Hippocampal formation (tissue), 2 donors: ENCODE measurements at regions not wholly inside any gene's neighbourhood (a gene's known extent, or its start where the extent isn't known, plus 50 kb on each side); places are given as distances from the start of the nearest gene placed in this dataset.

ENCODE experiments used
- DNase-seq, 2 donors: peaks; one replicate each; lab custom pipeline; 2025; lab: John Stamatoyannopoulos, UW

DNA sequence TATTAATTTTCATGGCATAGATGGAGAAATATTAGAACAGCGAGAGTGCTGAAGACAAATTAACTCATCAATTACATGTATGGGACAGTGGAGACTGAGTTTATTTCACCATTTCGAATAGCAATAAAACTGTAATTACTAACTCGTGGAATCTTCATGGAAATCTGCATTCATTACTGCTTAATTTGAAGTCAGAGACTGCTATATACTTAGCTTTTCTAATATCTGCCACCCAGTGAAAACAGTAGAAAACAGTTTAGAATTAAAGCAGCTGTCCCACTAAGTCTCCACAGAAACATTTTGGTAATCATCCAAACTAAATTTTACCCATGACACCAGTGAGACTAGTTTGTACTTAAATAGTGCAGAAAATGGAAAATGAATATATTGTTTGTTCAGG, 56.8 kb downstream of the IZUMO3 start:
- DNase-seq = no peak

DNA sequence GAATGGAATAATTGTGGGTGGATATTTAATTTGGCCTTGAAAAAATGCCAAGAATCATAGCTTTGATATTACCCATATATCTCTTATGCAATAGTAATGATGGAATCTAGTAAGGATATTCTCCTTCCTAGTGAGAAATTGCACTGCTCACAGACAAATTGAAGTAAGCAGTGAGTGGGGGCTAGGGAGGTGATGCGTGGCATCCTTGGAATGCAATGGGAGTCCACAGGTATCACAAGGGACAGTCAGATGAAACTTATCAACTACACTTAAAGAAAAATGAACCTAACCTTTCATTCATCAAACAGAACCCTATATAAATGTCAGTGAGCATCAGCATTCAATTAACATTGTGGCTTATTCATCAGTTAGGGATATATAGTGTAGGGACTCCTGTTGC, 57.8 kb downstream of the IZUMO3 start:
- no peak for DNase-seq

DNA sequence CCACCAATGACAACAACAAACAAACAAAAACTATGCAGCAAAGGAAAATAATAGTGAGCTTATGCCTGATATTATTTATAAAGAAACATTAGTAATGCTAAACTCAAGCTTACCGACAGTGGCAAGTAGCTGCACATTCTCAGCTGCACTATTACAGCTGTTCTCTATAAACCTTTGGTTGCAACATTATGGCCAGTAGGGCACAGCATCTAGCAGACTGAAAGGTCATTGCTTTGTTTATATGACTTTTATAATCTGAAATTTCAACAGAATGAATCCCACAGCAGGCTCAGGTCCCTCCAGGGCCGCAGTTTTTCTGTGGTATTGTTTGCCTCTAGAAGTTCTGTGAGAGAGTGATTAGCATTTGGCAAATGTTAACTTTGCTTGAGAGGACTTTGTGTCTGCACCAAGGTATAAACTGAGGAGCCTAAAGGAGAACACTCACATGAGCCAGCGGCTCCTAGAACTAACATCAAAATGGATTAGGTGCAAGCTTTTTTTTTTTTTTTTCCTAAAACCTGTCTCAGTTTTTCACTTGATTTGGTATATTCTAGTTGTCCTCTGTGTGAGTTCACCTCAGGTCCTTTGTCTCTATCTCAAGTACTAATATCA, 58.3 kb downstream of the IZUMO3 start:
- no peak for DNase-seq

DNA sequence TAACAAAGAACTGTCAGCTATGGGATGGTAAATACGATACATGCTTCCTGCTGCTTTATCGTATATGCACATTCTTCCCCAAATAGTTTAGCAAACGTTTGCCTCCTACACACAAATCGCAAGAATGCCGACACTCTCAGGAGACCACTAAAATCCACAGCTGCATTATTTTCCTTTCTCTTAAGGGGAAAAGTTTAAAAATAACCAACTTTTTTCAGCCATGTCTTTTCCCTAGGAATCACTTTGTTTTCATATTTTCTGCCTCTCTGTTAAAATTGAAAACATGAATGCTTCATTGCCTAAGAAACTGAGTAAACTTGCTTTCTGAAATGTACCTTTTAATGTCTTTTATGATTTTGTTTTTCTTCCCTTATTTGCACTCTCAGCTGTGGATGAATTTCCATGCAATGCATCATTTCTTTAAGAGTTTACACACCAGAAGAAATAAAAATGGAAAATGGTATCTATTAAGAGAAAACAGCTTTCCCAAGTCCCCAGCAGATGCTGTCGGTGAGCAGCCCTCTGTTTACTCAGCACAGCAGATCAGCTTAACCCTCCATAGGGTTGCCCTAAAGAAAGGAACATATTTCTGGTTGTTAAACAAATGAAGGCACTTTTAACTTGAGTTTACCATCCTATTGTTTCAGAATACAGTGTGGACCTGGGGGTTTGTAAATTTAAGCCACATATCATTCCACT, 66.2 kb downstream of the IZUMO3 start:
- no peak for DNase-seq

DNA sequence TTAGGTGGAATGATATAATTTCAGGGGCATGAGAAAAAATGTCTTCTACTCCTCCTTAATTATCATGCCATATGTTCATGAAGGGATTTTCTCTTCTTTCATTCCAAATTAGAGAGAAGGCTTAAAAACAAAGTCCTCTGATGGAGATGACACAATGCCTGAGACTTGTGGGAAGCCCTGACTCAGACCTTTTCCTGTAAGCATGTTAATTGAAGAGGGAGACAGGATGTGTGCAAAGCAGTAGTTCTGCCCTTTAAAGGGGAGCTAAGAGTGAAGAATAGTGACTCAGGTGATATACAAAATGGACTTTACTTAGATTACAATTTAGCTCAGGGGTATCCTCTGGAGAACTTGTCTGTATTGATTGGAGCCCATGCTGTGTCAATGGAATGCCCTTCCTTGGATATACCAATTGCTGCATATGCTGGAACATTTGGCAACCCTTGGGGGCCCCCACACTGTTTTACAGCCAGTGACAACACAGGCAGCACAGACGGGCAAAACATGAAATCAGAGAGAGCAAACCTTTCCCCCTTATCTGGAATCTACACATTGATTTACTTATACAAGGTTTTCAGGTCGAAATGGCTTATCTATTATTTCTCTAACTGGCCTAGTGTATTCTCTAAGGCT, 81.3 kb downstream of the IZUMO3 start:
- DNase-seq = no peak

DNA sequence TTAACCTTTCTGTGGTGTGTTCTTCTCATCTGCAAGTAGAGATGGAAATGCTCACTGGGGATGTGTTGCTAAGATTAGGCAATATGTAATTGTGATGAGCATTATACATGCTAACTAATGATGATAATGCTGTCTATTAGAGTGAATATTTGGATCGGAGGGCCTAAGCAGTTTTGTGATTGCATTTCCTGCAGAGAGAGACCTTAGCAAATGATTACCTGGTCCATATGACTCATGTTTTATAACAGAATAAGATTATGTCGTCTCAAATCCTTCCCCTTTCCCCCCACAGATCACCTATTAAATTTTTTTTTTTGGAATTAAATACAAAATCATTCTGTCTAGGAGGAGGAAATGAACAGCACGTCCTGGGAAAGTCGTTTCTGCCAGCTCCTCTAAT, 82.7 kb downstream of the IZUMO3 start:
- no peak for DNase-seq

DNA sequence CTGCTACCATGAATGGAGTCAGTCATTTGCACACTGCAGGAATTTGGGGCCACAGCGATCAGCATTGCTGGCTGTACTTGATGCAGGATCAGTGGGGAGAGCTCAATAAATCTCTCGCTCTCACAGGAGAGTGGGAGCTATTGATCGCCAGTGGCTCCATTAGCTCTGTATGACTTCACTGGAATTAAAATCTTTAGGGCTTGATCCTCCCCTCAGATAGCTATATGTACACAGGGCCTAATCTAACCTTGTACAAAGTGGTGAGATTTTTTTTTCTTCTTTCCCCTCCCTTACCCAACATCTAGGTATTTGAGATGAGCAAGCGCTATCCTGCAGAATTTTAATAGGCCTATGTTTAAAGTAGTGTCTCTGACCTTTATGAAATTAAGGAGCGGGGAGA, 84.9 kb downstream of the IZUMO3 start:
- DNase-seq = no peak

DNA sequence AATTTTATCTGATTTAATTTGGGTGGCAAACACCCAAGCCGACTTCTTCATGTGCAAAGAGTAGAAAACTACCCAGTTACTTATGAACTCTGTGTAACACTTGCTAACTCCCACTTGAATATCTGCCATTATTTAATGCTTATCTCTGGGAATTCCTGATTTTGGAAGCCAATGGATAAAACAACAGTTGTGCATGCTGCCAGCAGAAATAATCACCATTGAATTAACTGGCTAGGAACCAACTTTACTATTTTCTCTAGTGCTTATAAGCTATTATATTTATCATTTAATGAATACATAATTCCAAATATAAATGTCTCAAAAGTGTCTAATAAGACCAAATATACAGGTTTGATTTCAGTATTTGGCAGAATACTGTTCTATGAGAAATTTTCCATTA, 85.7 kb downstream of the IZUMO3 start:
- DNase-seq = no peak

DNA sequence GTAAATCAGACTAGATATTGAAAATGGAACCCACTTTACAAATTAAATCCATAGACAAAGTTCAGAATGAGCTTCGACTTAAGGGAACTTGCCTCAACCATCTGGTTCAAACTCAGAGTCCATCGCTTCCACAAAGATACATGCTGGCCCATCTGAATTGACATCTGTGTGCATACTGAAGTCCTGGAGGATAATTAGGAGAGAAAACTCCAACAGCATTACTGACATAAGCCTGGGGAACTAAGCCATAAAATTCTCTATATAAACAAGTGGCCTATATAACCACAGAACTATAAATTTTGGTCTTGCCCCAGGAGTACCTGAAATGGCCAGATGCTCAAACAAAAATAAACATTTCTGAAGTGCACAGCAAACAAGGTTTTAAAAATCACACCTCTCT, 94.4 kb downstream of the IZUMO3 start:
- DNase-seq = no peak

DNA sequence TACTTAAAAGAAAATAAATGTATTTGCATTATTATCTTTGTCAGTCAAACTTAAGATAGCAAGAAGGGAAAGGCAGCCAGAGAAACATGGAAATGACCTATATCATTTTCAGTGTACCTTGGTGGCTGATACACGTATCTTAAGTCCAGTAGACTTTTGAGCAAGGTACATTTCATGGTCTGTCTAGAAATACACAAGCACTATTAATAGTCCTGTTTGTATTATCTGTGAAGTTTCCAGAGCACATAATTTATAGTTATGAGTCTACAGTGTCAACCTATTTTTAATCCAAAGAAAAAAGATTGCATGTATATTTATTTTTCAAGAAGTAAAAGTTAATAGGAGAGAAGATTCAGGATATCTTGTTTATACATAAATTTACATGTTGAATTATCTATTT, 95.7 kb downstream of the IZUMO3 start:
- DNase-seq = no peak

DNA sequence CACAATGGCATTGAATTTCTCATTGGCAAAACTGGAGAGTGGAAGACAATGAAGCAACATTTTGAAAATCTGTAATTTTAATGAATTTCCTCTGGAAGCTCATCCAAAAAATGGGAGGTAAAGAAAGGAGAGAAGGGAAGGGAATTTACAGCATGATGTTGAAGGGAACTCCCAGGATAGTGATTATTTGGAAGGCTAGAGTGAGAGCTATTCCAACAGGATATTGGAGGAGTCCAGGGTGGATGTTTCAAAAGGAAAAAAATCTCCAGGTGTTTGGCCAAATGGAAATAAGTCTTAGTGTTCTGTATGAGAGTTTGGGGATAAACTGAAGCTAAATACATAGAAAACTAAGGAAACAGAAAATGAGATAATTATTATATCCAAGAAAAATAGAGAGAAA, 106.2 kb downstream of the IZUMO3 start:
- no peak for DNase-seq

DNA sequence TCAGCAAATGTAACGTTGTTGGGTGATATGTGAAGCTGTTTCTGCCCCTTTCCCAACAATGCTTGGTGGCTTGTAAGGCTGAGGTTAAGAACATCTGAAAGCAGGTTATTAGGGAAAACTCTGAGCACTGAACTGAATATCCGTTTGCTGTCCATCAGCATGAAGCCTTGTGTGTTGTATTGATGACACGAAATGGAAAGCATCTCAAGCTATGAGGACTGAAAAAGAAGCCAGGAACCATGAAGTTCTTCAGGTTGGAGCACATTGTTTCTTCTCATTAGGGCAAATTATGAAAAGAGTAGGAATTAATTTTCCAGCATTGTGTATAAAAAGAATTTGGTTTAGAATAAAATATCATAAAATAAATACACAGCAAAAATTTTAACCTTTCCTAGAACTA, 106.8 kb downstream of the IZUMO3 start:
- no peak for DNase-seq

DNA sequence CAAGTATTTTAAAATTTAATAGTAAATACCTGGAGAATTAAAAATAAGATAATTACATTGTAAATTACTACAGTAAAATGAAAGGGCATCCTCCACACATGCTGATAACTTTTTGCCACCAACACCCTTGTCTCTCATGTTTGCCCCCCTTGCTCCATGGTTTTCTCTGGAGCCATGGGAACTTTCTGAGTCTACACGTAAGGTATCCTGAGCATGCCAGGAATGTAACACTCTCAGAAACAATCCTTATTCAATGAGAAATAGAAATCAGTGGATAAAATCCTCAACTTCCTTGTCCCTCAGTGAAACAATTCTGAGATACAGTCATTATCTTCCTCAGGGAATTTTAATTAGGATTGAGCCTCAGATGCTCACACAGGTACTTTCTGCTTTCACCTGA, 108.9 kb downstream of the IZUMO3 start:
- no peak for DNase-seq

DNA sequence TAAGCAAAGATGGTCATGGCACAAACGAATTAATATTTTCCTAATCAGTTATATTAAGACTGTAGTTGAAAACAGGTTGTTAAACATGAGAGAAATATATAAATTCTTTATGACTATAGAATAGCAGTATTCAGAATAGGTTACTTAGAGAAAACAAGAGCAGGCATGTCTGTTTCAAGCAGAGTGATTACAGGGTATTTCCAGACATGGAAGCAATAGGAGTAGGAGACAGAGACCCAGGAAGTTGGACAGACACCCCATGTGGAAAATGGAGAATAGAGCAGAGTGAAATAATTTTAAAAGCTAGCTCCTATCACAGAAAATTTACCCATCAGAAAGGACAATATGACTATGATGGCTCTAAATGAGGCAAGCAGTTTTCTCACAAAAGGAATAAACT, 111.5 kb downstream of the IZUMO3 start:
- no peak for DNase-seq

DNA sequence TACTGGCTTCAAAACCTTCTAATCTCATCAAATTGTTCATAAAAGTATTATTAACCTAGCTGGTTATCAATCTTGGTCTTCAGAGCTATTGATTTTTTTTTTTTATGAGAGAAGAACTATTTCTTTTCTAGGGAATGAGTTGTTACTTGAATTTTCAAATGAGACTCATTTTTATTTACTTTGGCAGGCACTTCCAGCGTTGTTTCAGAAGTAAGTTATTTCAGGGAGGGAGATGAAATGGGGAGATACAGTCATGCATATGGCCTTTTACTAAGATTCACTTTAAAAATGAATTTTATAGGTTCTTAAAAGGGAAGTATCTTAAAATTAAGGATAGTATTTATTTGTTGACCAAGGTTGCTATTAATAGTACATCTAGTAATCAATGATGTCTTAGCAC, 129.6 kb downstream of the IZUMO3 start:
- no peak for DNase-seq

DNA sequence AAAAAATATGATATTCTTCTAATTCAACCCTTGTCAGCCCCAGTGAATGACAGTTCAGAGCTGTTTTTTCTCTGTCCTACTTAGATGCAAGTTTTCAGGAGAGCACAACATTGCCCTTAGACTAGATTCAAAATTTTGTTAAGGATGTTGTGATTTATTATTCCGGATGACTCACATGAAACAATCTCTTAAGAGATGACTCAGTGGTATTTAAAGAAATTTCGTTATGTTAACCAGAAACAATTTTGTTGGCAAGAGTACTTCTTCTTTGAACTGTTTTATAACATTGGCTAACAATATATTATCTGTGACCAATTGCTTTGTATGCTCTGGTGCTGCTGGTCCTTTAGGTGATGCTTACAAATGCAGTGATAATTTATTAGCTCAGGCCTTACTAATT, 132.0 kb downstream of the IZUMO3 start:
- DNase-seq = no peak

DNA sequence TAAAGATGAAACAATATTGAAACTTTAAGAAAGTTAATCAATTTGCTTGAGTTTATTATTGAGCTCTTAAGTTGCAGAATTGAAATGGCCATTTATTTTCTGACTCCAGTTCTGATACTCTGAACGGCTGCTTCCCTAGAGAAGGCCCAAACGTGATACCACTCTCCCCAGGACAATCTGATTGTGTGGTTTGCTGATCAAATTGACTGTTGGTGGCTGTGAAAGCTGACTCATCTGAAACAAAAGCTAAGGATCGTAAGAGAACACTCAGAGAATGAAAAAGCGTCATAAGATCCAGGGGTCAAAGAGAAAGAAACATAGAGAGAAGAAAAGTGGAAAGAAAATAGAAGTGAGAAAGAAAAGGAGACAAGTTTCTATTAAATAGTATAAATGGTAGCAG, 147.2 kb downstream of the IZUMO3 start:
- no peak for DNase-seq

DNA sequence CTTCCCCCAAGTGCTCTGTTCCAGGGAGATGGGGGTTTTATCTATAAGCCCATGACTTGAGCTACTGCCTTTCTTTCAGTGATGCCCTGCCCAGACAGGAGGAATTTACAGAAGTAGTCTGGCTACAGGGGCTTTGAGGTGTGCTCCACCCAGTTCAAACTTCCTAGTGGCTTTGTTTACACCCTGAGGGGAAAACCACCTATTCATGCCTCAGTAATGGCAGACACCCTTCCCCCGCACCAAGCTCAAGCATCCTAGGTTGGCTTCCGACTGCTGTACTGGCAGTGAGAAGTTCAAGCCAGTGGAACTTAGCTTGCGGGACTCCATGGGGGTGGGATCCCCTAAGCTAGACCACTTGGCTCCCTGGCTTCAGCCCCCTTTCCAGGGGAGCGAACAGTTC, 154.6 kb downstream of the IZUMO3 start:
- no peak for DNase-seq

DNA sequence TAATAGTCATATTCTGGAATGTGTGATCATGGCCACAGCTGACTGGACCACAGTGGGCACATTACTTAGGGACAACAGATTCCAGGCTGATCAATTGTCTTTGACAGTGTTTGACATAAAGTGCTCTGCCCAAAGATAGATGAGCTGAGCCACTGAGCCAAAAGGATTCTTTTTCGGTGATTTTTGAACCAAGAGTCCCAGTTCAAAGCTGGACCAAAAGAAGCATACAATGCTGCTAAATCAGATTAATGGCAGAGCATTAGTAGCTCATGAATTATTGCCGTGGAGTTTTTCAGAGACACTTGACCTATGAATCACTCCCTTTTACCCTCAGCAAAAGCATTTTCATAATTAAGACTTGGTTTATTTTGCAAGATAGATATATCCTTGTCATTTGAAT, 160.6 kb downstream of the IZUMO3 start:
- no peak for DNase-seq

DNA sequence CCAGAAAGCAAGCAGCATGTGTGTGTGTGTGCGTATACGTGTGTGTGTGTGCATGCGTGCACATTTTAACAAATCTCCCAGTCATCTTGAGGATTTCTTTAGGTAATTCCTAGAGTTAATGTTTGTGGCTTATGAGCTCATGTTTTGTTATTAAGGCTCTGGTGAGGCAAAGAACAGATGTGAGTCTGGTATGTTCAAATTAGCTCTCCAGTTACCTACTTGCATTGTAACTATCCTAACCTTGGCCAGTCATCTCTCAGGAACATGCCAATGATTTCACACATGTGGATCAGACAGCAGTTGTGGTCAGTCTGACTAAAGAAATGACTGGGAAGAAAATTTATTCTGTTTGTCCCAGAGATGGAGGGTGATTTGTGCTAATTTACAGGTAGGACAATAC, 163.1 kb downstream of the IZUMO3 start:
- DNase-seq = no peak

DNA sequence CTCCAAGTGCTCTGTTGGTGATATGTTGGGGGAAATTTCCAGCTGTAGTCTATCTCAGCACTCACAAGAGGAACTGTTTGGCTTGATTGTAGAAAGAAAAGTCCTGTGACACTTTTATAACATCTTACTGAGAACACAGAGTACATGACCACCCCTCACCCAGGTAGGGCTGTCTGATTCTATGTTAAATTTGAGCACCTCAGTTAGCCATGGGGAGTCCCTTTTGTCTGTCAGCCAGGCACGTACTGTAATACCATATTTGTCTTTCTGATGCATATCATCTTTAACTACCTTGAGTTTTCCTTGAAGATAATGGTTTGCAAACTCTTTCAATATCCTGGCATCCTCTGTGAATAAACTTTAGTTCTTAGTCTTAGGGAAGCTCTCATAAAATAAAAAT, 164.5 kb downstream of the IZUMO3 start:
- no peak for DNase-seq

DNA sequence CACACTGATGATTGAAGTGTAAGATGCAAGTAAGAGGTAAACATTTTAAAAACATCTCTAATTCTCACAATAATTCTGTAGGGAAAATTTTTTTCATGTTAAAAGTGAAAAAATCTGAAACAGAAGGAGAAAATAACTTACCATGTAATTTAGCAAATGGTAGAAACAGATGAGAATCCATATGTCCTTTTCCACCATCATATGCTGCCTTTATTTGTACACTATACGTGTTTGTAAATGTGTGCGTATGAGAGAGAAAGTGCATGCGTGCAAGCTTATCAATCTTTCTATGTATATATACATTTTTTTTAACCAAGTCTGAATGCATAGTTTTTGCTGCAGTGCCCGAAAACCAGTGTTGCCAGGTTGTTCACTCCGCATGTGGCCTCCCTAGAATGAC, 186.7 kb downstream of the IZUMO3 start:
- no peak for DNase-seq

DNA sequence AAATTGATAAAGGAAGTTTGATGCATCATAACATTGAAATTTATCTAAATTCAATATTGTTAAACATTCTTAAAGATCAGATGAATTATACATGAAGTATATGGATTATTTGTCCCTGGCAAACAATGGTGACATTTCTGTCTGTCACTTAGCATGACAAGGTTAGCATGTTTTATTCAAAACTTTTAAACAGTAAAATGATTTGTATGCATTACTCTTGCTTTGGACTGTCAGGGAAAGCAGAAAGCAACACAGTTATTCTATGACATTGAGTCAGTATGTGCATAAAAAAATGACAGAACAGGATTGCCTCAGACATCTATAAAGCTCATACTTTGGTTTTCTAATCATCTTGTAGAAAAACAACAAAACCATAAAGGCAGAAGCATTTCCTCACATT, 193.7 kb downstream of the IZUMO3 start:
- no peak for DNase-seq

DNA sequence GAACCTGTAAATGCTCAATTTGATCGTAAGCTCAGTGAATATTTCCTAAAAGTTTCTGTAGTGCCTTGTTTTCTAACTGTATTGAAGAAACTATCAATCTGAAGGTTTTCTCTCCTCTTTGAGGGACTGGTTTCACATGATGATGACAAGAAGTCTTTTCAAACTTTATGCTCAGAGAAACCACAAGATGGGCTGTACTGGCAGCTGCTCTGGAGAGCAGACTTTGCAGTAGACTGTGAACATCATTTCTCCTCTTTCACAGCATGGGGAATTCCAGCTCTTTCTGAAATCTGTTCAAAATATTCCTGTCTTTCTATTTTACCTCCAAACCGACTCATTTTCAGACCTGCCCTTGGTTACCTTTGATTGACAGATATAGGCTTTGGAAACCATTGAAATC, 194.4 kb downstream of the IZUMO3 start:
- no peak for DNase-seq
